GM19328 (cell line): ENCODE measurements at regions not wholly inside any gene's neighbourhood (a gene's known extent, or its start where the extent isn't known, plus 50 kb on each side); places are given as distances from the start of the nearest gene placed in this dataset.
"Not testable (repeated sequence)": the region's sequence is repeated elsewhere in the genome, so short reads cannot be mapped to it uniquely, and the experiment has no call there.

ENCODE experiments used
- ATAC-seq: cut with Tn5 transposase; IDR thresholded peaks from one replicate; pipeline ENCODE4 v1.9.1; 2021; ENCODE audit warnings: mild to moderate bottlenecking, moderate library complexity; ENCODE audit not compliant: unreplicated experiment

DNA sequence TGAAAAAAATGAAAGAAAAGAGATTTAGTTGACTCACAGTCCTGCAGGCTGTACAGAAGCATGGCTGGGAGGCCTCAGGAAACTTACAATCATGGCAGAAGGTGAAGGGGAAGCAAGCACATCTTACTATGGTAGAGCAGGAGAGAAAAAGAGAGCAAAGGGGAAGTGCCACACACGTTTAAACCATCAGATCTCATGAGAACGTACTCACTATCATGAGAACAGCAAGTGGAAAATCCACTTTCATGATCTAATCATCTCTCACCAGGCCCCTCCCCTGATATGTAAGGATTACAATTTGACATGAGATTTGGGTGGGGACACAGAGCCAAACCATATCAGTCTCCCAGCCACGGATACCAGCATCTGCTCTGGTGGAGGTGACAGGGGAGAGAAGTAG is 50.8 kb upstream of the CPOX start:
- ATAC-seq = no peak

DNA sequence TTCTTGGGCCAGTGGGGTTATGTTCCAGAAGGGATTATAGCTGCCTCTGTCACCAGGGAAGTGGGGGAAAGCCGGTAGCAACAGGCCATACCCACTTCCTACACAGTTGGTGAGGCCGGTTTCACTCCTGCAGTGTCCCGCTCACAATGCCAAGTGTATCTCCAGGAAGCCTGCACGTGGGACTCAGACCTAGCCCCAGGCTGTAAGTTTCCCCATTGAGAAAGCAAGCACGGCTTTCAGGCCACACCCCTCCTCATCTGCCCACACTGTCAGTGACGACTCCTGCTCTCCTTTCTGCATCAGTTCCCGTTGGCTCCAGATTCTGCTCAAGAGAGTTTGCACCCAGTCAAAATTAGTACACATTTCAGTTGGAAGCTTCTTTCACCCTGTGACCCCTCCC is 51.6 kb upstream of the CPOX start:
- ATAC-seq = no peak

DNA sequence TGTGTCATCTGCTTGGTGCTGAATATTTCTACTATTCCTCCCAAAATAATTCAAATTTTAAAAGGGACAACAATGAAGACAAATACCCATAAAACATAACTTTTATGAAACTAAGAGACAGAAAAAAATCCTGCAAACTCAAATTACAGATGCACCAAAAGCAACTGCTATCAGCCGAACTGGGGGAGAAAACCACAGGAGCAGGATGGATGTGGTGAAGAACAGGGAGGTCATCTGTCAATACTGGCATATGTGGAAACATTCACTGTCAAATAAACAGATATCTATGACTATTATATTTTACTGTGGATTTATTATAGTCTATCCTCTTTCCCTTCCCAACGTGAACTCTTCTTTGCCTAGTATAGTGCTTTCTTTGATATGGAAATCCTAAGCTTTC is 53.3 kb upstream of the CPOX start:
- no peak for ATAC-seq

DNA sequence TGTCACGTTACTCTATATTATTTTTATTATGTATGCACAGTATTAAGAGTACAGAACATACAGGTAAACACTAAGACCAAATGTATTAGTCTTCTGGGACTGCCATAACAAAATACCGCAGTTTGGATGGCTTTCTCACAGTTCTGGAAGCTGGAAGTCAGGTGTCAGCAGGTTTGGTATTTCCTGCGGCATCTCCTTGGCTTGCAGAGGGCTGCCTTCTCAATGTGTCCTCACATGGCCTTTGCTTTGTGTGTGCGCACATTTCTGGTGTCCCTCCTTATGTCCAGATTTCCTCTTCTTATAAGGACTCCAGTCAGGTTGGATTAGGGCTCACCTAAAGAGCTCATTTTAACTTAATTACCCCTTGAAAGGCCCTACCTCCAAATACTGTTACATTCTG is 53.8 kb upstream of the CPOX start:
- no peak for ATAC-seq

DNA sequence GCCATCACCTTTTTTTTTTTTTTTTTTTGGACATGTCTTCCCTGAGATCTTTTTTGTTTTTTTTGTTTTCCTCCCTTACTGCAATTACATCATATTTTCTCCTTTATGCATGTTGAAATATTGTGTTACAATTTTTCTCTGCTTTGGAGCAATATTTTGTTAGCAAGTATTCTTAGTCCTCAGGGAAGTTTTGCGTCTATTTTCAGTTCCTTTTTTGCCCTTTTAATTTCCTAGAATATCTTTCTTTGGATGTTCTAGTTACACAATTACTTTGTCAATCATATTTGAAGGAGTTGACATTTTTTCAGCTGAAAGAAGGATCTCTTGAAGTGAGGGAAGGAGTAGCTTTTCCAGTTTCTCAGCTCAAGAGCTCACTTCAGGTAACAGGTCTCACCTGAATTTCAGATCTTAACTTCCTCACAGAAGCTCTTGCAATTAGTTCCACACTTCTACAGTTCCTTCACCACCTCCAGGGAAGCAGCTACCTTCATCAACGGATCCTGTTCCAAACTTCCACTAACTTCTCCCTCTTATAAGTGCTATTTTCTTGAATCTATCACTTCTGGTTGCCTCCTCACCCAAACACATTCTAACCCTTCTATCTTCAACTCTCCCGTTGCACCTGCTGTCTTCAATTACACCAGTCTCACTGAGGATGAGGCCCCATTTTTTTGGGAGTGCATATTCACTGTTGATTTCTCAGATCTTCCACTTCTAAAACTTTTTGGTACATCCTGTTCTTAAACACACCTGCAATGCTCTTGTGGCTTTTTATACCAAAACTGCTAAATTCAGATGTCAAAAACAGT is 57.8 kb upstream of the CPOX start:
- ATAC-seq = no peak

DNA sequence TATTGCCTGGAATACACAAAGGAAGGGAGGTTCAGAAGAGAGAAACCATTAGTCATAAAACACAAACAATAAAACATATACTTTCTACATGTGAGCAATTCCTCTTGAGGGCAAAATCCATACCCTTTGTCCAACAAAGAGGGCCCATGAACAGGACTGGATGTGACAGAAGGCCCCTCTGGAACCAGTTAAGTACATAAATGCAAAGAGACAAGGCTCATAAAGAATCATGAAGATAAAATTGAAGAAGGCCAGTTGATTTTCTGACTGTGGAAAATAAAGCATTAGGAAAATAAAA is 58.3 kb upstream of the CPOX start:
- ATAC-seq = no peak

DNA sequence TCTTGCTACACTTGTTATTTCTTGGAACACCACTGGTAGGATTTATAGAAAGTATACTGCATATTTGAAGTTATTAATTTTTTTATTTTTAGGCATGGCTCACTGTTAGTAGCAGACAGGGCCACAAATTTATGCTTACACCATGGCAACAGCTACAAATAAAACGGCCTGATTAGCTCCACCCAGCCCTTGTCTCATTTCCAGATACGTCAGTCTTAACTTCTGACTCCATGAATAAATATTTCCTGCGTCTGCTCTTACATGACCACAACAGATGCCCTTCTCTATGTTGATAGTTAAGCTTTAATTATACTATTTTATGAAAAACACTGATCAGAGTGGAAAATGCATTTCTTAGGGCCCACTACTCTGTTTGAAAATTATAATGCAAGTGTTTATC is 62.3 kb upstream of the CPOX start:
- no peak for ATAC-seq

DNA sequence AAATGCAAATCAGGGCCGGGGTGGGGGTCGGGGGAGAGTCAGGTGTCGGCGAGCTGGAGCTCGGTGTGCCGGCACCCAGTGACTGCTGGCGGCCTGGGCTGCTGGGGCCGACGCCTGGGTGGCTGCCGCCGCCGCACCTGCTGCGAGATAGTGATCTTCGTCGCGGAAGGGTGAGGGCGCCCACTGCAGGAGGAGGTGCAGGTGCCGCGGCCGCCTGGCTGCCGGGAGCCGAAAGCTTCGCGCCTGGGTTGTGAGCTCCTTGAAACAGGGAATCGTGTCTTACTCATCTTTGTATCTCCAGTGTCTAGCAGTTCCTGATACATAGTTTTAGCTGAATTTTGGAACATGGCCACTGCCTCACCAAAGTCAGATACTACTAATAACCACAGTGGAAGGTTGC is 64.0 kb upstream of the CPOX start:
- peak; percentile 95 for ATAC-seq

DNA sequence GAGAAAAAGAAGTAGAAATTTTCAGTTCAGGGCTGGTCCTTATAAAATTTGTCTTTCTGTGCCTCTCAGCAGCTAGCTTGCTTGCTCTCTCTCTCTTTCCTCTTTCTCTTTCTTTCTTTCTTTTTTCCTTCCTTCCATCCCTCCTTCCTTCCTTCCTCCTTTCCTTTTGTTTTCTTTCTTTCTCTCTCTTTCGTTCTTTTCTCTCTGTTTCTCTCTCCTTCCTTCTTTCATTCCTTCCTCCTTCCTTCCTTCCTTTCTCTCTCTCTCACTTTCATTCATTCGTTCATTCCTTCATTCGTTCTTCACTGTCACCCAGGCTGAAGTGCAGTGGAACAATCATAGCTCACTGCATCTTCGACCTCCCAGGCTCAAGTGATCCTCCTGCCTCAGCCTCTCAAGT is 69.3 kb upstream of the CPOX start:
- no peak for ATAC-seq

DNA sequence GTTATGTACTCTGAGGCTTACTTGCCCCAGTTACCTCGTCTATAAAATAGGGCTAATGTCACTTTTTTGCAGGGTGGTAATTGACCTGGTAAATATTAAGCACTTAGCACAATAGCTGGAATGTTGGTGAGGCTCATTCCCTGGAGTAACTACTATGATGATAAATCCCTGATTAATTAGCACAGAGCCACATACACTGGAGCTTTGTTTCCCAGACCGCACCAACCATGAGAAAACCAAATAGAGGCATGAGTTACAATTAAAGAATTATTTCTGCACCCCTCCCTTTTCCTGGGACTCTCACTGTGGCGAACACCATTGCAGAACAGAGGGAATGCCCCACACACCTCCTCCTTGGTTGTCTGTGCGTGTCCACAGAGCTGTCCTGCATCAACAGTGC is 76.6 kb upstream of the CPOX start:
- ATAC-seq = no peak

DNA sequence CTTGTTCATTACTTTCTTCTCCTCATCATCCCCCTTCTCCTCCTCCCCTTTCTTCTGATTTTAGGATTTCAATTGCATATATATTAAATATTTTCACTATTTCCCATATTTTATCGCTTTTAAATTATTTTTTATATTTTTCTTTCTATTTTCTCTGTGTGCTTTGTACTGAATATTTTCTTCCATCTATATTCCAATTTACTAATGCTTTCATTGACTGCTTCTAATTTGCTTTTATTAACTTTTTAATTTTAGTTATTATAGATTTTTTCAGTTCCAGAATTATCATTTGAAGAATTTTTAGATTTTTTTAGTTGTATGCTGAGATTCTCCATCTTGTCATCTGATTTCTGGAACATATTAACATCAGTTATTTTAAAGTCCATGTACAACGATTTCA is 83.2 kb upstream of the ST3GAL6 start:
- ATAC-seq = no peak

DNA sequence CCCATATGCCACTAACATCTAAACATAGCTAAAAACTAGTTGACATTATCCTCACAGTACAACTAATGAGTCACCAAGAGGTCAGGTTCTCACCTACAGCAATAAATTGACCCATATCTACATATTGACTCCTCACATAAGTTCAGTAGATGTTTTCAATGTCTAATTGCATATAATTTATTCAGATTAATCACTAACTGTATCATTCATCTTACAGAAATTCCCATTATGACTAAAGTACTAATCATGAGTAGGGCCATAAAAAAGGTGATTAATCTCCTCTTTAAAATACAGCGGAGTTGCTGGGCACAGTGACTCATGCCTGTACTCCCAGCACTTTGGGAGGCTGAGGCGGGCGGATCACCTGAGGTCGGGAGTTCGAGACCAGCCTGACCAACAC is 82.4 kb upstream of the ST3GAL6 start:
- ATAC-seq = no peak

DNA sequence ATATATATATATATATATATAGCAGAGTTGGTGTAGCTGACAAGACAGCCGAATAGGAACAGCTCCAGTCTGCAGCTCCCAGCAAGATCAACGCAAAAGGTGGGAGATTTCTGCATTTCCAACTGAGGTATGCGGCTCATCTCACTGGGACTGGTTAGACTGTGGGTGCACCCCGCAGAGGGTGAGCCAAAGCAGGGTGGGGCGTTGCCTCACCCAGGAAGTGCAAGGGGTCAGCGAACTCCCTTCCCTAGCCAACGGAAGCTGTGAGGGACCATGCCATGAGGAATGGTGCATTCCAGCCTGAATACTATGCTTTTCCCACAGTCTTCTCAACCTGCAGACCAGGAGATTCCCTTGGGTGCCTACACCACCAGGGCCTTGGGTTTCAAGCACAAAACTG is 81.7 kb upstream of the ST3GAL6 start:
- ATAC-seq = no peak

DNA sequence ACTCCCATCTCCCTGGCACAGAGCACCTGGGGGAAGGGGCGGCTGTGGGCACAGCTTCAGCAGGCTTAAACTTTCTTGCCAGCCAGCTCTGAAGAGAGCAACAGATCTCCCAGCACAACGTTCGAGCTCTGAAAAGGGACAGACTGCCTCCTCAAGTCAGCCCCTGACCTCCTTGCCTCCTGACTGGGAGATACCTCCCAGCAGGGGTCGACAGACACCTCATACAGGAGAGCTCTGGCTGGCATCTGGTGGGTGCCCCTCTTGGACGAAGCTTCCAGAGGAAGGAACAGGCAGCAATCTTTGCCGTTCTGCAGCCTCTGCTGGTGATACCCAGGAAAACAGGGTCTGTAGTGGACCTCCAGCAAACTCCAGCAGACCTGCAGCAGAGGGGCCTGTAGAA is 80.7 kb upstream of the ST3GAL6 start:
- not testable (repeated sequence) for ATAC-seq

DNA sequence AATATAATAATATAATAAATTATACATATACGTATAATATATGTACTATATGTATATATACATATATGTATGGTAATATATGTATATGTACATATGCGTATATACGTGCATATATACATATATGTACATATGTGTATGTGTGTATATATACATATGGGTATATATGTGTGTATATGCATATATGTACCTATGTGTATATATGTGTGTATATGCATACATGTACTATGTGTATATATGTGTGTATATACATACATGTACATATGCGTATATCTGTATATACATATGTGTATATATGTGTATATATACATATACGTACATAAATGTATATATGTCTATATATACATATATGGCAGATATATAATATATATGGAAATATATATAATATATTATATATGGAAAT is 74.8 kb upstream of the ST3GAL6 start:
- ATAC-seq = no peak

DNA sequence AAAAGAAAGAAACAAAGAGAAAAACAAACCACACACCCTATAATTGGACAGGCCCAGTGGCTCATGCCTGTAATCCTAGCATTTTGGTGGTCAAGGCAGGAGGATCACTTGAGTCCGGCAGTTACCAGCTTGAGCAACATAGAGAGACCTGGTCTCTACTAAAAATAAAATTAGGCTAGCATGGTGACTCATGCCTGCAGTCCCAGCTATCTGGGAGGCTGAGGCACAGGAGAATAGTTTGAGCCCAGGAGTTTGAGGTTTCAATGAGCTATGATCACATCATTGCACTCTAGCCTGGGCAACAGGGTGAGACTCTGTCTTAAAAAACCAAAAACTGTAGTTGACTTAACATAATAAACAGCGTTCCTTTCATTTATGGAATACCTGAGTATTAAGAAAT is 72.3 kb upstream of the ST3GAL6 start:
- ATAC-seq = no peak

DNA sequence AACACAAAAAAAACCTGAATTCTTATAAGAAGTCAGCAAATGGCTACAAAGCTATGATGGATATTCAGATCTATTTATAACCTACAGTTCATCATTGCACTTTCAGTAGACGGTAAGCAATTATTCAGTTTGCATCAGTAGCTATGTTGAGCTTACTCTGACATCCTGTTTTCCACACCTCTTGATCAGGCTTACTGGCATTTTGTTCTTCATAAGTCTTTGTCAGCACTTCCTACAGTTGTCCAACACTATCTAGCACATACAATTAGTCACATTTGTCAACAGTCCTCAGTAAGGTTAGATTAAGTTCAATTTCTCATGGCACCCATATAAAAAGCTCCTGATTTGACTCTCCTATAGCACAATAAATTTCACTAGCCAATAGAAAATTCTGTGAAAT is 71.2 kb upstream of the ST3GAL6 start:
- ATAC-seq = no peak

DNA sequence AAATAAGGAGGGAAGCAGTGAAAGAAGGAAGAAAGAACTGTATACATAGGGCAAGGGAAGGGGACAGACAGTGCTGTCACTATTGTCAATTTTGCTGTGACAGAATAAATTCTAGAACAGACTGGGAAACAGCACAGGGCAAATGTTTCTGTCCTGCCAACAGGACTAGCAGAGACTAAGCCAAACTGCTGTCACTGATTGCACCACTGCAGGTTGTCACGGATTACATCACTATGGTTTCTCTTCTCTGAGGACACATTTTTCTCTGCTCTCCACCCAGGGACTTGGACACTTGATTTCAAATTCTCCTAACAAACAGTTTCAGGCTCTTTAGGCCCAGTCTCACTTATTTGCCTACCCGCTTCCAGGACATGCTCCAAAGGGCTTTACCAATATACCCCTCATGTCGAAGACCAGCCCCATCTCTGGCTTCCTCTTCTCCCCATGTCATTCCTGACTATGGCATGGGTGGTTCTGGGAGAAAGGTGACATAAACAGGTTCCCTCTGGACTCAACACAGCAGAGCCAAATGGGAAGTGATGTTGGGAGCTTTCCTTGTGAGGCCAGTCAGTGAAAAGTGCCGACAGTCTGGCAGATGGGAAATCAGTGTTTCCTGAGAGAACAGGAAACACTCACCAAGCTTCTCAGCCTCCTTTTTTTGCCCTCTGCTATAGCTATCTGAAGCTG is 70.2 kb upstream of the ST3GAL6 start:
- ATAC-seq = no peak

DNA sequence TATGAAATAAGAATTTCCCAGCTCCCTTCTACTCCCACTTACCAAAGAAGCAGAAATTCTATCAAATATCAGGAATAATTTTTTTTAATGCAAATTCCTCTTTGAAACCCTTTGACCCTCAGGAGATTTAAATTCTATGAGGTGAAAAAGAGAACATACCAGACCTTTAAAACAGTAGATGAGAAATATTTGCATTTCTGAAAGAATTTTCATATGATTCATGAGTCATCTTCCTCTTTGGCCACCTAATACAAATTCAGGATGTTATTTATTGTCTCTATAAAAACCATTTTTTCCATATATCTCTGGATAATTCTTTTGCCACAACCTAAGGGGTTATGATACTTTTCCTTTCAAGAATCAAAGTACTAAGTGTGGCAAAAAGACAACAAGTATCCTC is 67.3 kb upstream of the ST3GAL6 start:
- ATAC-seq = no peak

DNA sequence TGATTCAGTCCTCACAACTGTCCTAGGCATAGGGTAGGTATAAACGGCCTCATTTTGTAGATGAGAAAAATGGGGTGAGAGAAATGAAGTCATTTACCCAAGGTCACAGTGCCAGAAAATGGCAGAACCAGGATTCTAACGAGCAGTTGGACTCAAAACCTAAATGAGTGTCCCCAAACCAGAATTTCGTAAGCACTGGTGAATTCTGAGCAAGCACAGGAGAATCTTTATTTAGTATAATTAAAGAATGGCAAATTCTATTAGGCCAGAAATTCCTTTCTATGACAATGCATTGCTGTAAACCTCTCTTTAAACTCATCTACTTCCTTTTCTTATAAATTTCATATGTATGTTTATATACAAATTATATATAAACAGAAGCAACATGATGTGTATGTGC is 66.8 kb upstream of the ST3GAL6 start:
- ATAC-seq = not testable (repeated sequence)

DNA sequence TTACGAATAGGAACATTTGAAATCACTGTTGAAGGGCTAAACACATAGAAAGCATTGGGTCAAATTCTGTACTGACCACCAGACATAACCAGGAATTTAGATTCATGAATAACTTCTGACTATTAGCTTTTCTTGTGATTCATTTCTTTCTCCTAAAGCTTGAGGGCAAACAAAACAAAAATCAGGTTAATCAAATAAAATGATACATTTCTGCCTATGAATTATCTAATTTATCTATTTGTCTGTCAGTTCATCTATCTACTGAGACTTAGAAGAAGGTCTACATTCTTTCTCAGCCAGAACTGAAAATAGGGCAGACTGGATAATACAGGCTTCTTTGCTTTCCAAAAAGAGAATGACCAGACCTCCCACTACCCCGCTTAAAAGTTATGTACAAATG is 65.9 kb upstream of the ST3GAL6 start:
- ATAC-seq = no peak

DNA sequence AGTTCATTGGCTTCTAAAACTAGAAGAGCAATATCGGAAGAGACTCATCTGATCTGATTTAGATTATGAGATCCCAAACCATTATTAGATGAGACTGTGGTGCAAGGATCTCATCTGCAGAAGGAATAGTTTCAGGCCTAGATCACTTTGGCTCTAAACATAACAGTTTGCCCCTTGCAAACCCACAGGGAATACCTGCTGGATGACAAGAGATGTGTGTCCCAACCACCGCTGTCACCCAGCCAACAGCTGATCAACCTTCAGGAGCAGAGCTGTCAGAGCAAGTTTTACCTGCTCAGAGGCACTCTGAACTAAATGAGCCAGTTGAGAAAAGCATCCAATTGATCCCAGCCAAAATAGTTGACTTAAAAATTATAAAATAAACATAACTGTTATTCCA is 64.0 kb upstream of the ST3GAL6 start:
- ATAC-seq = no peak

DNA sequence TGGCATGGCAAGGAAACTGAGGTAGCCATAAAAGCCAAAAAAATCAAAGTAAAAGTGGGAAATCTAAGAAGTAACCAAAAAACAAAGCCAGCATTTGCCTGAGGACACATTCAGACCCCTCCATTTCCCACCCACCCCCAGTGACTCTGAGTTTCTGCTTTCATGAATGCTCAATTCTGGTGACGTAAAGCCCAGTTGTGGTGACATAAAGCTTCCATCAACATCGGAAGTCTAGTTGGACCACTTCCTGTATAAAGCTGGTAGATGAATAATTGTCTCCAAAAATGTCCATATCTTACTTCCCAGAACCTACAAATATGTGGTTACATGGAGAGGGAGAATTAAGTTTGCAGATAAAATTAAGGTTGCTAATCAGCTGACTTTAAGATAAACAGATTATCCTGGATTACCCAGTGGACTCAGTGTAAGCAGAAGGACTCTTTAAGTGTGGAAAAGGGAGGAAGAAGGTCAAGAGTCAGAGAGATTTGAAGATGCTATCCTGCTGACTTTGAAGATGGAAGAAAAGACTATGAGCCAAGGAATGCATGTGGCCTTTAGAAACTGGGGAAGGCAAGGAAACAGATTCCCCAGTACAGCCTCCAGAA is 62.0 kb upstream of the ST3GAL6 start:
- no peak for ATAC-seq
